ENCODE measurements at regions not wholly inside any gene's neighbourhood (a gene's known extent, or its start where the extent isn't known, plus 50 kb on each side); places are given as distances from the start of the nearest gene placed in this dataset.
"Not testable (repeated sequence)": the region's sequence is repeated elsewhere in the genome, so short reads cannot be mapped to it uniquely, and the experiment has no call there.

DNA sequence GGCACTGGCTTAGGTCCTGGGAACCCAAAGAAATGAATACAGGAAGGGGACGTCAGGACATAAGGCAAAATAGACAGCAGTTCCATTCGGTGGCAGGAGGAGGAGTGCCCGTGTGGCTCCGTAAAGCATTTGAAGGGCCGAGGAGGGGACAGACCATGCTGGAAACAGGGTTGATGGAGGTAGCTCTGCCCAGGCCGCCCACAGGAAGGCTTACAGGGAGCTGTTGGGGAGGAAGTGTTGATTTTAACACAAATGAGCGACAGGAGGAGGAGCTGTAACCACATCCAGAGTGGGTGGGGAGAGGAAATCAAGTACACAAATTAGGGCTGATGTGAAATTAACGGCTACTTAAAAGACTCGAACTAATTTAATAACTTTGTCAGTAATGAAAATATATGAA, 54.6 kb downstream of the RBFOX3 start:
- TF ChIP-seq, protein P1, sequence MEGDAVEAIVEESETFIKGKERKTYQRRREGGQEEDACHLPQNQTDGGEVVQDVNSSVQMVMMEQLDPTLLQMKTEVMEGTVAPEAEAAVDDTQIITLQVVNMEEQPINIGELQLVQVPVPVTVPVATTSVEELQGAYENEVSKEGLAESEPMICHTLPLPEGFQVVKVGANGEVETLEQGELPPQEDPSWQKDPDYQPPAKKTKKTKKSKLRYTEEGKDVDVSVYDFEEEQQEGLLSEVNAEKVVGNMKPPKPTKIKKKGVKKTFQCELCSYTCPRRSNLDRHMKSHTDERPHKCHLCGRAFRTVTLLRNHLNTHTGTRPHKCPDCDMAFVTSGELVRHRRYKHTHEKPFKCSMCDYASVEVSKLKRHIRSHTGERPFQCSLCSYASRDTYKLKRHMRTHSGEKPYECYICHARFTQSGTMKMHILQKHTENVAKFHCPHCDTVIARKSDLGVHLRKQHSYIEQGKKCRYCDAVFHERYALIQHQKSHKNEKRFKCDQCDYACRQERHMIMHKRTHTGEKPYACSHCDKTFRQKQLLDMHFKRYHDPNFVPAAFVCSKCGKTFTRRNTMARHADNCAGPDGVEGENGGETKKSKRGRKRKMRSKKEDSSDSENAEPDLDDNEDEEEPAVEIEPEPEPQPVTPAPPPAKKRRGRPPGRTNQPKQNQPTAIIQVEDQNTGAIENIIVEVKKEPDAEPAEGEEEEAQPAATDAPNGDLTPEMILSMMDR (IDR thresholded peaks at IDR 0.05): no peak
- ChIA-PET POLR2A (no interaction called here), CTCF (no interaction called here)
- intact Hi-C loops (cut with micrococcal nuclease): no loop called here
- no peaks in the 10 kb centered on the region for H3K36me3 Mint-ChIP-seq (ENCODE audit: low read depth)
- peaks cover 4% of the 10 kb centered on the region for H3K9me3 Mint-ChIP-seq
- H3K27me3 Mint-ChIP-seq: peaks cover 22% of the 10 kb centered on the region
- peaks cover 4% of the 10 kb centered on the region for H3K4me1 Mint-ChIP-seq (ENCODE audit: low read depth)
- no peak for ATAC-seq
- peak; percentile 6 for DNase-seq
- no peak overlapping the region for H3K4me3 Mint-ChIP-seq
- peak overlapping the region; percentile 13 for H3K27ac Mint-ChIP-seq

DNA sequence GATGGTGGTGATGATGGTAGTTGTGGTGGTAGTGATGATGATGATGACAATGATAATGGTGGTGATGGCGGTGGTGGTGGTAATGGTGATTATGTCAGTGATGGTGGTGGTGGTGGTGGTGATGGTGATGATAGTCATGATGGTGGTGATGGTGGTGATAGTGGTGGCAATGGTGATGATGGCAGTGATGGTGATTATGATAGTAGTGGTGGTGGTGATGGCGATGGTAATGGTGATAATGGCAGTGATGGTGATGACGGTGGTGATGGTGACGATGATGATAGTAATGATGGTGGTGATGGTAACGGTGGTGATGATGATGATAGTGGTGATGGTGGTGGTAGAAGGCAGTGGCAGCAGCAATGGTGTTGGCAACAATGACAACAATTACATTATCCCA, 55.3 kb downstream of the RBFOX3 start:
- Mint-ChIP-seq H3K27me3 (peaks cover 22% of the 10 kb centered on the region), H3K4me3 (no peak overlapping the region), H3K9me3 (peaks cover 4% of the 10 kb centered on the region), H3K27ac (no peak overlapping the region), H3K36me3 (ENCODE audit: low read depth) (no peaks in the 10 kb centered on the region), H3K4me1 (ENCODE audit: low read depth) (peaks cover 4% of the 10 kb centered on the region)
- CTCF ChIA-PET: no interaction called here
- no peak for DNase-seq
- ATAC-seq: no peak
- POLR2A ChIA-PET: no interaction called here
- TF ChIP-seq, protein P1 (IDR thresholded peaks at IDR 0.05): no peak
- intact Hi-C loops (cut with micrococcal nuclease): no loop called here

GRCh38 chr17:79554346-79554745, 56.5 kb downstream of the RBFOX3 start:
- H3K27ac Mint-ChIP-seq; ATAC-seq; H3K36me3 Mint-ChIP-seq (ENCODE audit: low read depth); H3K4me1 Mint-ChIP-seq (ENCODE audit: low read depth); DNase-seq; H3K4me3 Mint-ChIP-seq; CTCF ChIA-PET; POLR2A ChIA-PET; H3K9me3 Mint-ChIP-seq; intact Hi-C loops (cut with micrococcal nuclease): not testable (repeated sequence)
- H3K27me3 Mint-ChIP-seq: peaks cover 19% of the 10 kb centered on the region

DNA sequence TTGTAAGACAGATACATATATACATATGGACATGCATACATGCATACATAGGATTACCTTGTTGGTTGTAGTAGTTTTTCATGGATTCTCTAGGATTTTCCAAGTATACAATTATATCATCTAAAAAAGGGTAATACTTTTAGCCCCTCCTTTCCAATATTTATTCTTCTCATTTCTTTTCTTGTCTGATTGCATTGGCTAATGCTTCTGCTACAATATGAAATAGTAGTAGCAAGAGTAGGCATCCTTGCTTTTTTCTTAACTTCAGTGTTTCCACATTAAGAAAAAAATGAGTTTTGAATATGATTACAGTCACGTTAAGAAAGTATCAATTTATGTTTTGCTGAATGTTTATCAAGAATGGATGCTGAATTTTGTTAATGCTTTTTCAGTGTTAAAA, 58.0 kb downstream of the RBFOX3 start:
- Mint-ChIP-seq H3K9me3 (peaks cover 4% of the 10 kb centered on the region), H3K27ac (no peak overlapping the region), H3K27me3 (peaks cover 8% of the 10 kb centered on the region), H3K4me3 (no peak overlapping the region), H3K4me1 (ENCODE audit: low read depth) (peaks cover 4% of the 10 kb centered on the region), H3K36me3 (ENCODE audit: low read depth) (no peaks in the 10 kb centered on the region)
- intact Hi-C loops (cut with micrococcal nuclease): no loop called here
- ATAC-seq: no peak
- DNase-seq: no peak
- ChIA-PET POLR2A (no interaction called here), CTCF (no interaction called here)
- TF ChIP-seq, protein P1 (IDR thresholded peaks at IDR 0.05): no peak

- CTCF ChIA-PET: no interaction called here
- DNase-seq: no peak
- H3K27me3 Mint-ChIP-seq: peaks cover 4% of the 10 kb centered on the region
- no peaks in the 10 kb centered on the region for H3K36me3 Mint-ChIP-seq (ENCODE audit: low read depth)
- H3K9me3 Mint-ChIP-seq: peaks cover 4% of the 10 kb centered on the region
- no peak for ATAC-seq
- TF ChIP-seq, protein P1 (IDR thresholded peaks at IDR 0.05): no peak
- intact Hi-C loops (cut with micrococcal nuclease): no loop called here
- peaks cover 4% of the 10 kb centered on the region for H3K4me1 Mint-ChIP-seq (ENCODE audit: low read depth)
- POLR2A ChIA-PET: no interaction called here
- H3K4me3 Mint-ChIP-seq: no peak overlapping the region
- no peak overlapping the region for H3K27ac Mint-ChIP-seq
These were observed 58.4 kb downstream of the RBFOX3 start for GRCh38 chr17:79552405-79552804.
